ENCODE measurements at regions not wholly inside any gene's neighbourhood (a gene's known extent, or its start where the extent isn't known, plus 50 kb on each side); places are given as distances from the start of the nearest gene placed in this dataset.
"Not testable (repeated sequence)": the region's sequence is repeated elsewhere in the genome, so short reads cannot be mapped to it uniquely, and the experiment has no call there.

GRCh38 chr15:45821390-45821789 lies 186.6 kb downstream of the SQOR start:
- Mint-ChIP-seq H3K4me3 (no peak overlapping the region), H3K36me3 (peaks cover 18% of the 10 kb centered on the region), H3K27ac (no peak overlapping the region), H3K4me1 (no peaks in the 10 kb centered on the region), H3K27me3 (ENCODE audit: low read depth) (no peaks in the 10 kb centered on the region; the same call in 1 of the 2 replicates), H3K9me3 (peaks cover 52% of the 10 kb centered on the region)
- peak; percentile 81 for ATAC-seq
- TF ChIP-seq ATF1 (CRISPR knock-in tag; IDR thresholded peaks at IDR 0.05) (no peak), SMAD4 (CRISPR knock-in tag; IDR thresholded peaks at IDR 0.05) (no peak), HMGXB4 (CRISPR knock-in tag; IDR thresholded peaks at IDR 0.05) (no peak), JAZF1 (CRISPR knock-in tag; IDR thresholded peaks at IDR 0.05) (no peak), CREM (CRISPR knock-in tag; IDR thresholded peaks at IDR 0.05) (no peak), NFATC4 (CRISPR knock-in tag; IDR thresholded peaks at IDR 0.05) (no peak), EMX1 (CRISPR knock-in tag; IDR thresholded peaks at IDR 0.05) (no peak), GTF2I (CRISPR knock-in tag; conservative IDR thresholded peaks at IDR 0.05) (no peak), ZNF416 (CRISPR knock-in tag; IDR thresholded peaks at IDR 0.05) (no peak), RELA (CRISPR knock-in tag; IDR thresholded peaks at IDR 0.05; ENCODE audit: borderline replicate concordance) (no peak), FOXJ3 (CRISPR knock-in tag; IDR thresholded peaks at IDR 0.05; ENCODE audit: borderline replicate concordance) (no peak), MYBL2 (CRISPR knock-in tag; IDR thresholded peaks at IDR 0.05) (no peak), ZNF263 (CRISPR knock-in tag; IDR thresholded peaks at IDR 0.05; ENCODE audit: low read depth) (no peak), ZNF138 (CRISPR knock-in tag; conservative IDR thresholded peaks at IDR 0.05) (no peak), HMGA2 (CRISPR knock-in tag; IDR thresholded peaks at IDR 0.05) (no peak), IRF1 (CRISPR knock-in tag; IDR thresholded peaks at IDR 0.05) (no peak), FOXP4 (CRISPR knock-in tag; IDR thresholded peaks at IDR 0.05) (no peak), E2F4 (CRISPR knock-in tag; IDR thresholded peaks at IDR 0.05; ENCODE audit: borderline replicate concordance, low read depth) (no peak), ZBTB21 (CRISPR knock-in tag; IDR thresholded peaks at IDR 0.05; ENCODE audit: borderline replicate concordance) (no peak)
- ChIA-PET POLR2A (no interaction called here), CTCF (interaction anchor here (1.0 kb wide), 1 partner anchor 460 kb away, joined by 3 read pairs; no protein-coding TSS in a partner anchor)
- DNase-seq (ENCODE audit: low spot score): no peak

- CTCF ChIA-PET; POLR2A ChIA-PET; H3K4me3 Mint-ChIP-seq; ATAC-seq; H3K27ac Mint-ChIP-seq; DNase-seq (ENCODE audit: low spot score); H3K4me1 Mint-ChIP-seq; H3K27me3 Mint-ChIP-seq (ENCODE audit: low read depth): not testable (repeated sequence)
- H3K36me3 Mint-ChIP-seq: peaks cover 18% of the 10 kb centered on the region
- peaks cover 52% of the 10 kb centered on the region for H3K9me3 Mint-ChIP-seq
These were observed 188.1 kb downstream of the SQOR start for GRCh38 chr15:45822968-45823367.

GRCh38 chr15:45827275-45827674 lies 192.4 kb downstream of the SQOR start:
- H3K9me3 Mint-ChIP-seq: peaks cover 40% of the 10 kb centered on the region
- ATAC-seq: no peak
- H3K27me3 Mint-ChIP-seq (ENCODE audit: low read depth): peaks cover 2% of the 10 kb centered on the region; the same call in 1 of the 2 replicates
- H3K4me3 Mint-ChIP-seq: no peak overlapping the region
- H3K27ac Mint-ChIP-seq: no peak overlapping the region
- ChIA-PET CTCF (interaction anchor here (0.6 to 2.2 kb wide), 3 partner anchors 28 to 889 kb away, joined by 3 to 5 read pairs (median 4); no protein-coding TSS in a partner anchor), POLR2A (no interaction called here)
- no peak for DNase-seq (ENCODE audit: low spot score)
- peaks cover 5% of the 10 kb centered on the region; the same call in 1 of the 2 replicates for H3K4me1 Mint-ChIP-seq
- peaks cover 15% of the 10 kb centered on the region for H3K36me3 Mint-ChIP-seq
- no peak for TF ChIP-seq OVOL2 (CRISPR knock-in tag; IDR thresholded peaks at IDR 0.05; ENCODE audit: borderline replicate concordance)
- TF ChIP-seq AR (CRISPR knock-in tag; IDR thresholded peaks at IDR 0.05): no peak
- no peak for TF ChIP-seq PRDM15 (CRISPR knock-in tag; IDR thresholded peaks at IDR 0.05)

Data from WTC11 (cell line).